Activated gamma-delta T cell treated with anti-CD3 and anti-CD28 coated beads, Interleukin-2, amount 50 U/mL, for 16 hours (primary cell): ENCODE measurements at regions not wholly inside any gene's neighbourhood (a gene's known extent, or its start where the extent isn't known, plus 50 kb on each side); places are given as distances from the start of the nearest gene placed in this dataset.
A peak's percentile ranks its signal among the peaks of the same experiment; 100 is the strongest.
"Not testable (repeated sequence)": the region's sequence is repeated elsewhere in the genome, so short reads cannot be mapped to it uniquely, and the experiment has no call there.

Experiments used
- DNase-seq: peaks from one replicate; pipeline ENCODE4 v3.0.0-alpha.2; 2020; ENCODE audit warnings: low read depth

- no peak for DNase-seq
Observed at GRCh38 chr14:35938770-35939169, 112.6 kb downstream of the BRMS1L start.

DNA sequence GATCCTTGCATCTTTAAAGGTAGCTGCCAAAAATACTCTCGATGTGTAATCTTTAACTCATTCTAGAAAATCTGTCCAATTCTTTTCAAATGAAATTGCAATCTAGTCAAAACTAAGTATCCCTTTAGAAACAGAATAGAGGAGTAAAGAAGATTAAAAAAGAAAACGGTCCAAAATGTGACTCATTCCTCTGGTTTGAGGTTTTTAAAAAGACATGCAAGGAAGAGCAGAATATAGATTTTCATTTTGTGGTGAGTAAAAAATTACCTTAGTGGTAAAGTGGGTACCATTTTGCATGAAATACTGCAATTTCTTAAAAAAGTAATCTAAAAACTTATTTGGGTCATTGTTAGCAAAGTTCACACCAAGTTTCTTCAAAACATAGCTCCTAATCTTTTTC is 108.4 kb downstream of the BRMS1L start:
- DNase-seq = no peak

- DNase-seq = peak; percentile 4
Observed at GRCh38 chr14:35932659-35933159, 106.6 kb downstream of the BRMS1L start.

DNA sequence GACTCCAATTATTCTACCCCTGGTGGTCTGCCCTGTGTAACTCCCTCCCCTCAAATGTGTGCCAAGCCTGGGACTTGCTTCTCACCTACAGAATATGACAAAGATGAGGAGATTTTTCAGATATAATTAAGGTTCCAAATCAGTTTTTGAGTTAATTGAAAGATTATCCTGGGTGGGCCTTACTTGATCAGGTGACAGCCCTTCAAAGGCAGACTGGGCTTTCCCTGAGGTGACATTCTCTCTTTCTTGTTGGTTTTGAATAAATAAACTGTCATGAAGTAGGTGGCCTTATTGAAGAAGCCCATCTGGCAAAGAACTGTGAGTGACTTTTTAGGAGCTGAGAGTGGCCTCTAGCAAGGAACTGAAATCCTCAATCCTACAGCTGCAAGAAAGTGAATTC is 106.0 kb downstream of the BRMS1L start:
- DNase-seq = no peak

GRCh38 chr14:35931346-35931745 is 105.2 kb downstream of the BRMS1L start:
- DNase-seq = no peak

DNA sequence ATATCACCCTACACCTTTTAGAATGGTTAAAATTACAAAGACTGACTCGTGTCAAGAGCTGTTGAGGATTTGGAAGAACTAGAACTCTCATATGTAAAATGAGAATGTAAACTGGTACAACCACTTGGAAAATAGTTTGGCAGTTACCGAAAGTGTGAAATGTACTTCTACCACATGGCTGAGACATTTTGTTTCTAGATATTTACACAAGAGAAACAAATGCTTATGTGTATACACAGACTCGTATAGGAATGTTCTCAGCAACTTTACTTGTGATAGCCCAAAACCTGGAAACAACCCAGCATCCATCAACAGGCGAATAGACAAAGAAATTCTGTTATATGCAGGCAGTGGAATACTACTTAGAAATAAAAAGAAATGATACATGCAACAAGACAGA is 103.0 kb downstream of the BRMS1L start:
- DNase-seq = no peak

GRCh38 chr14:35927727-35928126 is 101.6 kb downstream of the BRMS1L start:
- DNase-seq = no peak

GRCh38 chr14:35925319-35925718 is 99.2 kb downstream of the BRMS1L start:
- DNase-seq = no peak

DNA sequence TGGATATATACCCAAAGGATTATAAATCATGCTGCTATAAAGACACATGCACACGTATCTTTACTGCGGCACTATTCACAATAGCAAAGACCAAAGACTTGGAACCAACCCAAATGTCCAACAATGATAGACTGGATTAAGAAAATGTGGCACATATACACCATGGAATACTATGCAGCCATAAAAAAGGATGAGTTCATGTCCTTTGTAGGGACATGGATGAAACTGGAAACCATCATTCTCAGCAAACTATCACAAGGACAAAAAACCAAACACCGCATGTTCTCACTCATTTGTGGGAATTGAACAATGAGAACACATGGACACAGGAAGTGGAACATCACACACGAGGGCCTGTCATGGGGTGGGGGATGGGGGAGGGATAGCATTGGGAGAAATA is 96.5 kb downstream of the BRMS1L start:
- DNase-seq = not testable (repeated sequence)

- DNase-seq = no peak
Observed at GRCh38 chr14:35921745-35922144, 95.6 kb downstream of the BRMS1L start.
